Gastrocnemius medialis (tissue), 4 donors: ENCODE measurements at regions not wholly inside any gene's neighbourhood (a gene's known extent, or its start where the extent isn't known, plus 50 kb on each side); places are given as distances from the start of the nearest gene placed in this dataset.

ENCODE experiments used
- CTCF ChIP-seq, 5 experiments: fragments of 450-650 bp in 3 of 5; fragments of 200-600 bp in 2 of 5; sonication (generic) in 2 of 5; IDR thresholded peaks in 4 of 5; conservative IDR thresholded peaks in 1 of 5; 1 replicate in 4 of 5; 2 replicates in 1 of 5; pipeline ENCODE4 v1.5.1; 2016 to 2019; ENCODE audit warnings: antibody characterized with exemption in 5 of 5, mild to moderate bottlenecking in 3 of 5, moderate library complexity in 3 of 5
- POLR2A ChIP-seq, 2 donors: fragments of 450-650 bp; IDR thresholded peaks; one replicate each; pipeline ENCODE4 v1.6.1; 2017; ENCODE audit warnings: antibody characterized with exemption in 2 of 2, mild to moderate bottlenecking in 2 of 2, moderate library complexity in 2 of 2

GRCh38 chr2:34349527-34349926 is 750.4 kb upstream of the FAM98A start:
- TF ChIP-seq CTCF (IDR thresholded peaks at IDR 0.05 in 4 of 5, conservative IDR thresholded peaks at IDR 0.05 in 1 of 5) (no peak), POLR2A (IDR thresholded peaks at IDR 0.05) (no peak)
